SK-N-SH treated with all-trans-retinoic acid at 6 μM for 48 hours (cell line): ENCODE measurements at regions not wholly inside any gene's neighbourhood (a gene's known extent, or its start where the extent isn't known, plus 50 kb on each side); places are given as distances from the start of the nearest gene placed in this dataset.

ENCODE experiments used
- ARNTL ChIP-seq: fragments of 450-650 bp; formaldehyde crosslinking; IDR thresholded peaks from 2 replicates; pipeline ENCODE4 v1.5.0; 2020; ENCODE audit warnings: low read depth, mild to moderate bottlenecking, moderate library complexity, borderline replicate concordance
- GLIS3 ChIP-seq: fragments of 250-450 bp; sonication (Bioruptor Pico); IDR thresholded peaks from 2 replicates; pipeline ENCODE4 v1.5.0; 2020; ENCODE audit warnings: mild to moderate bottlenecking, moderate library complexity
- OSR1 ChIP-seq: fragments of 250-450 bp; sonication (Bioruptor Pico); IDR thresholded peaks from 2 replicates; pipeline ENCODE4 v1.8.0; 2022; ENCODE audit warnings: moderate library complexity, mild to moderate bottlenecking, inconsistent platforms
- PPARA ChIP-seq: fragments of 250-450 bp; sonication (Bioruptor Pico); IDR thresholded peaks from 2 replicates; pipeline ENCODE4 v1.5.0; 2020; ENCODE audit warnings: mild to moderate bottlenecking, borderline replicate concordance
- SNAI2 ChIP-seq: fragments of 250-450 bp; sonication (Bioruptor Pico); IDR thresholded peaks from 2 replicates; pipeline ENCODE4 v1.5.0; 2020; ENCODE audit warnings: mild to moderate bottlenecking, moderate library complexity
- ZFP3 ChIP-seq: fragments of 250-450 bp; sonication (Bioruptor Pico); IDR thresholded peaks from 2 replicates; pipeline ENCODE4 v1.5.0; 2020; ENCODE audit warnings: mild to moderate bottlenecking, moderate library complexity
- ZFP30 ChIP-seq: fragments of 450-650 bp; formaldehyde crosslinking; IDR thresholded peaks from 2 replicates; pipeline ENCODE4 v1.5.0; 2022; ENCODE audit warnings: mild to moderate bottlenecking, moderate library complexity
- ZNF8 ChIP-seq: fragments of 450-650 bp; formaldehyde crosslinking; IDR thresholded peaks from 2 replicates; pipeline ENCODE4 v1.5.0; 2020; ENCODE audit warnings: mild to moderate bottlenecking, moderate library complexity
- TF ChIP-seq, protein P1 (sequence below): fragments of 250-450 bp; sonication (Bioruptor Pico); IDR thresholded peaks from 2 replicates; pipeline ENCODE4 v1.5.1; 2020; ENCODE audit warnings: low read depth, mild to moderate bottlenecking, moderate library complexity

DNA sequence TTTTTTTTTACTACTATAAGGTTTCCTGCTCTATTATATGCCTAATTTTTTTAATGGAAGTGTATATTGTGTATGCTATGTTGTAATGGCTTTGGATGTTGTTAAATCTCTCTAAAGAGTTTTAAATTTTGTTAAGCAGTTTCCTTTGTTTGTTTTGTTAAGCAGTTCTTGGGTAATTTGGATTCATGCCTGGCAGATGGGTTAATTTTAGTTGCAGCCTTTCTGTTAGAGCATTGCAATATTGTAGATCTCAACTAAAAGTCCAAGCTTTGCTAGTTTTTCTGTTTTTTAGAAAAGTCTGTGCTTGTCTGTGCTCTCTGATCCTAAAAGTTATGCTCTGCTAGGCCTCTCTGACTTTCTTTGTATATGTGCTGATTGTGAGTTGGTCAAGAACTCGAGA is 1229.0 kb upstream of the NRXN1 start:
- TF ChIP-seq ZFP30 (CRISPR knock-in tag) (no peak), PPARA (CRISPR knock-in tag) (no peak), GLIS3 (CRISPR knock-in tag) (no peak), ARNTL (CRISPR knock-in tag) (no peak), ZFP3 (CRISPR knock-in tag) (no peak), OSR1 (CRISPR knock-in tag) (no peak), ZNF8 (CRISPR knock-in tag) (no peak), SNAI2 (CRISPR knock-in tag) (no peak)
- TF ChIP-seq, protein P1, sequence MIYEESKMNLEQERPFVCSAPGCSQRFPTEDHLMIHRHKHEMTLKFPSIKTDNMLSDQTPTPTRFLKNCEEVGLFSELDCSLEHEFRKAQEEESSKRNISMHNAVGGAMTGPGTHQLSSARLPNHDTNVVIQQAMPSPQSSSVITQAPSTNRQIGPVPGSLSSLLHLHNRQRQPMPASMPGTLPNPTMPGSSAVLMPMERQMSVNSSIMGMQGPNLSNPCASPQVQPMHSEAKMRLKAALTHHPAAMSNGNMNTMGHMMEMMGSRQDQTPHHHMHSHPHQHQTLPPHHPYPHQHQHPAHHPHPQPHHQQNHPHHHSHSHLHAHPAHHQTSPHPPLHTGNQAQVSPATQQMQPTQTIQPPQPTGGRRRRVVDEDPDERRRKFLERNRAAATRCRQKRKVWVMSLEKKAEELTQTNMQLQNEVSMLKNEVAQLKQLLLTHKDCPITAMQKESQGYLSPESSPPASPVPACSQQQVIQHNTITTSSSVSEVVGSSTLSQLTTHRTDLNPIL (CRISPR knock-in tag), result no peak
